Sigmoid colon (tissue), 4 donors: ENCODE measurements at regions not wholly inside any gene's neighbourhood (a gene's known extent, or its start where the extent isn't known, plus 50 kb on each side); places are given as distances from the start of the nearest gene placed in this dataset.

ENCODE experiments used
- POLR2AphosphoS5 ChIP-seq, 4 donors: sonication (generic); formaldehyde crosslinking; IDR thresholded peaks; one replicate each; pipeline ENCODE4 v1.6.1; 2017; ENCODE audit warnings: antibody characterized with exemption in 4 of 4
- TF ChIP-seq, protein P1 (sequence below), 4 experiments: fragments of 450-650 bp in 3 of 4; fragments of 200-600 bp in 1 of 4; IDR thresholded peaks; one replicate each; pipeline ENCODE4 v1.5.1; 2016 to 2019; ENCODE audit warnings: antibody characterized with exemption in 4 of 4, mild to moderate bottlenecking in 3 of 4, moderate library complexity in 2 of 4

DNA sequence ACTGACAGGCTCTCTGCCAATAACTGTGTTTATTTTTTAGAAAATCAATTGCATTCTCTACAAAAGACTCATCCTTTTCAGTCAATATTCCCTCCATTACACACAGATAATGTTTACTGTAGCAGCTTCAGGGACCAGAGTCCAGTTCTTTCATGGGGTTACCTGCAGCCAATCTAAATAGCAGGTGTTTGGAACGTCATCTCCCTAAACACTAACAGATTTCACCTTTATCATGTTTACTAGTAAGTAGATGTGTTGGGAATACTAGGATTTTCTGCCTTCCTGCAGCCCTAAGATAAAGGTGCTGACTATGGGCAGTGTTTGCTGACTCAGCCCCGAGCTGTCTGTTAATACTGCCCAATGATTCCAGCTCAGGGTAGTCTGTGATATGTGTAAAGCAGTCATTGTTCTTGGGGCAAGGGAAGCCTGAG lies 447.0 kb downstream of the KIF4B start:
- TF ChIP-seq POLR2AphosphoS5 (IDR thresholded peaks at IDR 0.05) = no peak
- TF ChIP-seq, protein P1, sequence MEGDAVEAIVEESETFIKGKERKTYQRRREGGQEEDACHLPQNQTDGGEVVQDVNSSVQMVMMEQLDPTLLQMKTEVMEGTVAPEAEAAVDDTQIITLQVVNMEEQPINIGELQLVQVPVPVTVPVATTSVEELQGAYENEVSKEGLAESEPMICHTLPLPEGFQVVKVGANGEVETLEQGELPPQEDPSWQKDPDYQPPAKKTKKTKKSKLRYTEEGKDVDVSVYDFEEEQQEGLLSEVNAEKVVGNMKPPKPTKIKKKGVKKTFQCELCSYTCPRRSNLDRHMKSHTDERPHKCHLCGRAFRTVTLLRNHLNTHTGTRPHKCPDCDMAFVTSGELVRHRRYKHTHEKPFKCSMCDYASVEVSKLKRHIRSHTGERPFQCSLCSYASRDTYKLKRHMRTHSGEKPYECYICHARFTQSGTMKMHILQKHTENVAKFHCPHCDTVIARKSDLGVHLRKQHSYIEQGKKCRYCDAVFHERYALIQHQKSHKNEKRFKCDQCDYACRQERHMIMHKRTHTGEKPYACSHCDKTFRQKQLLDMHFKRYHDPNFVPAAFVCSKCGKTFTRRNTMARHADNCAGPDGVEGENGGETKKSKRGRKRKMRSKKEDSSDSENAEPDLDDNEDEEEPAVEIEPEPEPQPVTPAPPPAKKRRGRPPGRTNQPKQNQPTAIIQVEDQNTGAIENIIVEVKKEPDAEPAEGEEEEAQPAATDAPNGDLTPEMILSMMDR (IDR thresholded peaks at IDR 0.05) = no peak
